Uterus (tissue), 3 donors: ENCODE measurements at regions not wholly inside any gene's neighbourhood (a gene's known extent, or its start where the extent isn't known, plus 50 kb on each side); places are given as distances from the start of the nearest gene placed in this dataset.
A peak's percentile ranks its signal among the peaks of the same experiment; 100 is the strongest.

Experiments used
- DNase-seq, 2 donors: peaks; one replicate each; pipeline ENCODE4 v3.0.0-alpha.2; 2019 to 2020
- H3K27ac ChIP-seq, 2 donors: fragments of 200-600 bp; sonication (generic); 1 replicate in 1 of 2; 2 replicates in 1 of 2; pipeline ENCODE4 v1.5.1; 2016 to 2018
- H3K27me3 ChIP-seq, 2 donors: fragments of 200-600 bp; sonication (generic); one replicate each; pipeline ENCODE4 v1.5.1; 2018 to 2019; ENCODE audit warnings: control low read depth in 1 of 2
- H3K36me3 ChIP-seq, 2 donors: fragments of 200-600 bp; sonication (generic); one replicate each; pipeline ENCODE4 v1.5.1; 2019; ENCODE audit warnings: control low read depth in 1 of 2
- H3K4me1 ChIP-seq, 2 donors: fragments of 200-600 bp; sonication (generic); one replicate each; pipeline ENCODE4 v1.5.1; 2018 to 2019; ENCODE audit warnings: control low read depth in 1 of 2
- H3K4me3 ChIP-seq, 2 donors: fragments of 200-600 bp; sonication (generic); 1 replicate in 1 of 2; 2 replicates in 1 of 2; pipeline ENCODE4 v1.5.1; 2018 to 2019; ENCODE audit warnings: mild to moderate bottlenecking in 1 of 2
- H3K9me3 ChIP-seq, 2 donors: fragments of 200-600 bp; sonication (generic); one replicate each; pipeline ENCODE4 v1.5.1; 2019; ENCODE audit warnings: control low read depth in 1 of 2
- CTCF ChIP-seq, 4 experiments: fragments of 200-600 bp in 2 of 4; fragments of 450-650 bp in 2 of 4; sonication (generic) in 2 of 4; IDR thresholded peaks; one replicate each; pipeline ENCODE4 v1.5.1; 2016 to 2019; ENCODE audit warnings: antibody characterized with exemption in 4 of 4, mild to moderate bottlenecking in 2 of 4, moderate library complexity in 1 of 4
- POLR2A ChIP-seq, 2 donors: fragments of 450-650 bp; IDR thresholded peaks; one replicate each; pipeline ENCODE4 v1.6.1; 2016; ENCODE audit warnings: antibody characterized with exemption in 2 of 2, mild to moderate bottlenecking in 1 of 2, moderate library complexity in 1 of 2
- intact Hi-C: fragments of 100-400 bp; cut with DNase I; formaldehyde crosslinking; loops from one replicate; pipeline ENCODE4 v1.15.1; 2023; ENCODE audit warnings: low total_unique reads
- donor health status: DM: yes; HTN: yes; CAD: no.

GRCh38 chr4:3385711-3386420, 55.9 kb upstream of the HGFAC start:
- DNase-seq = no peak
- H3K4me1 ChIP-seq = no peaks in the 10 kb centered on the region
- intact Hi-C loops = no loop called here
- no peak overlapping the region for H3K4me3 ChIP-seq
- H3K36me3 ChIP-seq = no peaks in the 10 kb centered on the region
- no peak for TF ChIP-seq POLR2A (IDR thresholded peaks at IDR 0.05)
- no peaks in the 10 kb centered on the region for H3K27me3 ChIP-seq
- H3K9me3 ChIP-seq = no peaks in the 10 kb centered on the region
- peak overlapping the region in 1 of 2 donors; percentile 26 for H3K27ac ChIP-seq

- Histone ChIP-seq H3K4me3 (no peak overlapping the region), H3K4me1 (no peaks in the 10 kb centered on the region), H3K36me3 (no peaks in the 10 kb centered on the region), H3K27ac (no peak overlapping the region), H3K9me3 (no peaks in the 10 kb centered on the region), H3K27me3 (no peaks in the 10 kb centered on the region)
- intact Hi-C loops = no loop called here
- DNase-seq = no peak
- TF ChIP-seq CTCF (IDR thresholded peaks at IDR 0.05) = no peak
- no peak for TF ChIP-seq POLR2A (IDR thresholded peaks at IDR 0.05)
Observed at GRCh38 chr4:3386526-3386925, 55.2 kb upstream of the HGFAC start.

GRCh38 chr4:3387154-3387942, 54.4 kb upstream of the HGFAC start:
- H3K4me3 ChIP-seq = no peak overlapping the region
- intact Hi-C loops = no loop called here
- no peaks in the 10 kb centered on the region for H3K4me1 ChIP-seq
- H3K9me3 ChIP-seq = no peaks in the 10 kb centered on the region
- no peaks in the 10 kb centered on the region for H3K27me3 ChIP-seq
- H3K36me3 ChIP-seq = no peaks in the 10 kb centered on the region
- H3K27ac ChIP-seq = peak overlapping the region; percentile 29 to 67
- DNase-seq = no peak
- TF ChIP-seq POLR2A (IDR thresholded peaks at IDR 0.05) = no peak
- no peak for TF ChIP-seq CTCF (IDR thresholded peaks at IDR 0.05)

- no peak for TF ChIP-seq CTCF (IDR thresholded peaks at IDR 0.05)
- TF ChIP-seq POLR2A (IDR thresholded peaks at IDR 0.05) = no peak
- Histone ChIP-seq H3K36me3 (no peaks in the 10 kb centered on the region), H3K4me1 (no peaks in the 10 kb centered on the region), H3K4me3 (no peak overlapping the region), H3K9me3 (no peaks in the 10 kb centered on the region), H3K27ac (peak overlapping the region; percentile 29 to 67), H3K27me3 (no peaks in the 10 kb centered on the region)
- peak; percentile 67 to 71 for DNase-seq
- intact Hi-C loops = no loop called here
Observed at GRCh38 chr4:3387943-3388361, 53.8 kb upstream of the HGFAC start.

- Histone ChIP-seq H3K4me1 (no peaks in the 10 kb centered on the region), H3K27ac (peak overlapping the region; percentile 29 to 67), H3K4me3 (no peak overlapping the region), H3K36me3 (no peaks in the 10 kb centered on the region), H3K9me3 (no peaks in the 10 kb centered on the region), H3K27me3 (no peaks in the 10 kb centered on the region)
- no peak for DNase-seq
- TF ChIP-seq POLR2A (IDR thresholded peaks at IDR 0.05) (no peak), CTCF (IDR thresholded peaks at IDR 0.05) (no peak)
- intact Hi-C loops = no loop called here
Observed at GRCh38 chr4:3388471-3389232, 53.1 kb upstream of the HGFAC start.
